ENCODE measurements at regions not wholly inside any gene's neighbourhood (a gene's known extent, or its start where the extent isn't known, plus 50 kb on each side); places are given as distances from the start of the nearest gene placed in this dataset.
A peak's percentile ranks its signal among the peaks of the same experiment; 100 is the strongest.

DNA sequence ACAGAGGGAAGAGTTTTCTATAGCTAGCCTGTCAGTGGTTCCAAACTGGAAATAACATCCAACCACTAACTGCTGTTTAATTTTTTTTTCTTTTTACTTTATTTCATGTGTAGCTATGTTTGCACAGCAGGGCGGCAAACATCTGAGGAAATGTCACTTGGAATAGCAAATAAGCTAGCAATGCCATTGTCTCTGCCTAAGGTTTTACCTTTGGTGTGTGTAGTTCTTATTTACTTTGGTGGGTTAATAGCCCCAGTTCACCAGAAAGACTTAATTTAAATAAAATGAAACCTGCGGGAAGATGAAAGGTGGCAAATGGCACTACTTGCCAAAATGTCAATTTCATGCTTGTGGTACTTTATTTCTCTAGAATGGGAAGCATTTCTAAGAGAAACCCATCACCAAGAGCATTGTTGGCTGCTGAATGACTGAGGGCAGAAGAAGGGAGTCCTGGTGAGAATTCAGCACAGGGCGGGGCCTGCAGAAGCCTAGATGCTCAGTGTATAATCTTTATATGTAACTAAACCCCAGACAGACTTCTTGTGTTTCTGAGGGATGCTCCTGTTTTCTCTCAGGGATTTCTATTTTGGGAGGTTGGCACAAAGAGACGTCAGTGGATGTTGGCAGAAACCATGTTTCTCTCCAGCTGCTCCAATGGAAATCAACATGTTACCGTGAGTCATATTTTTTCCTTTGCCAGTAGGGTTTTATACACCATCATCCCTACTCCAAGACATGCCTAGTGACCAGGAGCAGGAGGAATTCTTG, 300.4 kb upstream of the NT5C1B start:
- DNase-seq (ENCODE audit: low read depth), result peak; percentile 19

DNA sequence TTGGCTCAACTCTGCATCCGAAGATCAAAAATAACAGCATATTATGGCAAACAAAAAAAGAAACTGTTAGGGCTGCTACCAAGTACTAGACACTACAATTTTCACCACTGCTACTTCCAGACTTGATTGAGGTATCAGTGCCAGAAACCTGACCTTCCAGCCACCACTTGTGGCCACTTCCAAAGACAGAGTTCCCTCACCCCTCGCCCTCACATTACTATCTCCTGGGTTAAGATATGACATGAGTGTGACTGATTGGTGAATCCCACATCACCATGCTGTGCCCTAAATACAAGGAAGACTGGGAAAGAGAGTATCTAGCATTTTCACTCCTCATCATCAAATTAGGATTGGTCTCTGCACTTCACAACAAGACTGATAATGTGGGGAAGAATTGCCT, 296.1 kb upstream of the NT5C1B start:
- no peak for DNase-seq (ENCODE audit: low read depth)

DNA sequence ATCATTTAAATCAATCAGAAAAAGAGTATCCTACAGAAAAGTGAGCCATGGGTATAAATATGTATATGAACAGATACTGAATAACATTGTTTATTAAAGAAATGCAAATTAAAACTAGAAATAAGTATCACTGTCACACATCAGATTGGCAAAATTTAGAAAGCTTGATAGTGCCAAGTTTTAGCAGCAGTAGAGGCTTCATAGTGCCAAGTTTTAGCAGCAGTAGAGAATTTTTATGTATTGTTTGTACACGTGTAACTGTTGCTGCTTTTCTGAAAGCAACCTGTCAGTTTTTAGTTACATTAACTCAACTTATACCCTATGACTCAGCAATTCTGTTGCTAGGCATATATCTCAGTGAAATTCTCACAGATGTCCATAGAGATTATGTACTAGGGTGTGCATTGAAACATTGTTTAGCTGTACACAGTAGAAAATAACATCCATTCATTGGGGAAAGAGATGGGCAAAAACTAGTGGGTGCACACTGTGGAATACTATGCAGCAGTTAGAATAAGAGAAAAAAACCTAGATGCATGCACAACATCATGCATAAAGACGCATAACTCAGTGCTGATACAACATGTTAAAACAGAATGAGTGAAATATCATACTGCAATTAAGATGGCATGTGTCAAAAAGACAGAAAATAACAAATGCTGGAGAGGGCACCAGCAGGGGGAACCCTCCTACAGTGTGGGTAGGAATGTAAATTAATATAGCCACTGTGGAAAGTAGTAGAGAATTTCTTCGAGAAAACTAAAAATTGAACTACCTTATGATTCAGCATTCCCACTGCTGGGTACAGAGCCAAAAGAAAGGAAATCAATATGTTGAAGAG, 294.5 kb upstream of the NT5C1B start:
- peak; percentile 57 for DNase-seq (ENCODE audit: low read depth)

DNA sequence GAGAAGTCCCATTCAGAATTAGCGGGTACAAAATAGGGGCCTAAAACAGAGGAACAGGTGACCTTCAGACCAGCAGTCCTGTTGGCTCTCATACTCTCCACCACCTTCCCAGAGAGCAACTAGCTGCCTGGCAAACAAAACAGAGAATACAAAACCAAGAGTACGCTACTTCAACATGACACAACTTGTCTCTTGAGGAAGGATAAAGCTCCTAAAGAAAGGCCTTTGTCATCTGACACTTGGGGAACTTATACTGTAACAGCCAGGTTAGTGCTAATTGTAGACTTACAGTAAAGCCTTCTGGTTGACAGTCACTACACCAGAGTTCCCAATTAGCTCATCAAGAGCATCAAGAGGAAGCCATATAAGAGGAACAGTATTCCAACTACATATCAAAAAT, 282.1 kb upstream of the NT5C1B start:
- no peak for DNase-seq (ENCODE audit: low read depth)

DNA sequence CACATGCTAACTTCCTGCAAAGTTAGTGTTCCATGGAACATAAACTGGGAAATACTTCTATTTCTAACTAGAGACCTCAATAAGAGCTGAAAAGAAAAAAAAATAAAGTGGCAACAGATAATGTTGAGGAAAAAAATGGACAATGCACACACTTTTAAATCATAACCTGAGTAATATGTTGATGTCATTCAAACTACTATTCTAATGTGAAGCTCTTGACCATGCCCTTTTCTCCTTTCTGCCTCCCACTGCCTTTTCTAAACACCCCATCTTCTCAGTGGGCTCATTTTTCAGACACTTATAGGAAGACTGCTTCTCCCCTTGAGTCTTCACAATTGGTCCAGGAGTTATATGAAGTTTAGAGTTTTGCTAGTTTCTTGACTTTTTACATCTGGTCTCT, 280.9 kb upstream of the NT5C1B start:
- no peak for DNase-seq (ENCODE audit: low read depth)

DNA sequence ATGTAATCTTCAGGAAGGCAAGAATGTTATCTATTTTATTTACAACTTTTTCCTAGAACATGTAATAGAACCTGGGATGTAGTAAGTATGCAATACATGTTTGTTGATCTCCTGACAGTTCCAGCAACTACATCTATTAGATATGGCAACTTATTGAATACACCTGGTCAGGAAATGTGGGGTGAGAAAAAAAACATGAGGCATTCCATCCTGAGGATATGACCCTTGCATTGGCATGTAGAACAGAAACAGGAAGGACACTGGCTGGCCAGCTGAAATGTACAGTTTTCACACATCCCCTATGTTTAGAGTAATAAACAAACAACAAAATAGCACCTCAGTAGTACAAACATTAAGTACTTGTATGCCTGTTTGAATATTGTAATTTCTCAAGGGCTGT, 272.6 kb upstream of the NT5C1B start:
- DNase-seq (ENCODE audit: low read depth), result no peak

DNA sequence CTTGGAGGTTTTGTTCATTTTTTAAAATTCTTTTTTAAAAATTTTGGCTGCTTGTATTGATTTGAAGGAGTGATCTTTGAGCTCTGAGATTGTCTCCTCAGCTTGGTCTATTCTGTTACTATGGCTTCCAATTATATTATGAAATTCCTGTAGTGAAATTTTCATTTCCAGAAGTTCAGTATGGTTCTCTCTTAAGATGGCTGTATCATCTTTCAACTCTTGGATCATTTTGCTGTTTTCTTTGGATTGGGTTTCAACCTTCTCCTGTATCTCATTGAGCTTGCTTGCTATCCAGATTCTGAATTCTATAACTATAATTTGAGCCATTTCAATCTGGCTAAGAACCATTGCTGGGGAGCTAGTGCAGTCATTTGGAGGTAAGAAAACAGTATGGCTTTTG, 270.8 kb upstream of the NT5C1B start:
- DNase-seq (ENCODE audit: low read depth), result no peak

DNA sequence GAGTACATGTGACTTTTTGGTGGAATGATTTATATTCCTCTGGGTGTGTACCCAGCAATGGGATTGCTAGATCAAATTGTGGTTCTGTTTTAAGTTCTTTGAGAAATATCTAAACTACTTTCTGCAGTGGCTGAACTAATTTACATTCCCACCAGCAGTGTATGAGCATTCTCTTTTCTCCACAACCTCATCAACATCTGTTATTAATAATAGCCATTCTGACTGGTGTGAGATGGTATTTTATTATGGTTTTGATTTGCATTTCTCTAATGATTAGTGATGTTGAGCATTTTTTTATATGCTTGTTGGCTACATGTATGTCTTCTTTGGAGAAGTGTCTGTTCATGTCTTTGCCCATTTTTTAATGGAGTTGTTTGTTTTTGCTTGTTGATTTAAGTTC, 267.4 kb upstream of the NT5C1B start:
- DNase-seq (ENCODE audit: low read depth), result peak; percentile 81

DNA sequence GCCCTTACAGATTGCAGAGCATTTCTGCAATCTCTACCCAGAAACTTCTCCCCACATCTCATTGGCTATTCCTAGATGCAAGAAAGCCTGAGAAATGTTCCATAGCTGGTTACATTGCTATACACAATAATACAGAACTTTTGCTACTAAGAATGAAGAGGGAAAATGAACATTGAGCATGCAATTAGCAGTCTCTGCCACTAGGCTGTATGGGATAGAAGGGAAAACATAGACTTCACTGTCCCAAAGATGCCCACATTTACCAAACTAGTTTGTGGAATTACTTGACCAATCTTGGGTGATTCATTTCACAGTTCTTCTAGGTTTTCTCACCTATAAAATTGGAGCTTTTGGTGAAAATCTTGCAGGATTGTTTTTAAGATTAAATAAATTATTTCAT, 265.7 kb upstream of the NT5C1B start:
- peak; percentile 24 for DNase-seq (ENCODE audit: low read depth)

DNA sequence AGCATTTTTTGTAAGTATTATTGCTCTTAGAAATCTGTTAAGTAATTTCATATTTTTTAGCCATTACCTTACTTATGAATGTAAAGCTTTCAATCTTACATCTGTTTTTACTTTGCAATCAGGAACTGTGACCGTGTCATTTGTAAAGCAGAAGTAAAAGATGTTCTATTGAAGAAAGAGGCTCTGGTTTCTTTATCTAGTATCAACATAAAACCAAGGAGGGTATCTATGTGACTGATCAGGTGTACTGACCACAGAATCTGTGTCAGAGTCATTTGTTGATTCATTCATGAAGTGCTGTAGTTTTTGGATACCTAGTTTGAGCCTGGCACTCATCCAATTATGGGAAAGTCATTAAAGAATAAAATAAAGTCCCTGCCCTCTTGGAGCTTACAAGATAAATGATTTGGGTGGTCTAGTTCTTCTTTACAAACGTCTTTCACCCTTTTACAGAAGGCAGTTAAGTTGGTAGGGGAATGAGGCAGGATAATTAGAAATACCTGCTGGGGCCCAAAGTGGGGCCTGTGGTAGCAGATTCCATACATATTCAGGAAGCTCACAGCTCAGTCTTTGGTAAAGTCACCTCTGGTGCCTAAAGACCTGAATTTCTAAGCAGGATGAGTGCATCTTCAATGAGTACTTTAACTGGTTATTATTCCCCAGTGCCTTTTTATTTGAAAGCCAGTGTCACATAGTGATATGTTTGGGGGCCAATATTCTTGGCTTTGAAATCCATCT, 260.6 kb upstream of the NT5C1B start:
- DNase-seq (ENCODE audit: low read depth), result no peak

DNA sequence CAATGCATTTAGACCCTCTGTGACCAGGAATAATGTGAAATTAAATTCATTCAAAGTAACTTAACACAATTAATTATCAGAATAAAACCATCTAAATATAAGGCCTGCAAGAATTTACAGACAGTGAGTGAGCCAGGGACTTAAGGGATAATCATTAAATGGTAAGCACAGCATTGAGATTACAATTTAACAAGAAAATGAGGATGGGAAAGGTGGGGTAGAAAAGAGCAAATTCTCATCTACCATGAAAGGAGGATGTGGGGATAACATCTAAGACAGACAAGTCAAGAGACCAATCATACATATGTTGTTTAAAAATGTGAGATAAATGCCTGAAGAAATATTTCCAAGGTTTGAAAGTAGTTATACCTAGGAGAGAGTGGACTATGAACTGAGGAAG, 259.3 kb upstream of the NT5C1B start:
- DNase-seq (ENCODE audit: low read depth), result no peak

DNA sequence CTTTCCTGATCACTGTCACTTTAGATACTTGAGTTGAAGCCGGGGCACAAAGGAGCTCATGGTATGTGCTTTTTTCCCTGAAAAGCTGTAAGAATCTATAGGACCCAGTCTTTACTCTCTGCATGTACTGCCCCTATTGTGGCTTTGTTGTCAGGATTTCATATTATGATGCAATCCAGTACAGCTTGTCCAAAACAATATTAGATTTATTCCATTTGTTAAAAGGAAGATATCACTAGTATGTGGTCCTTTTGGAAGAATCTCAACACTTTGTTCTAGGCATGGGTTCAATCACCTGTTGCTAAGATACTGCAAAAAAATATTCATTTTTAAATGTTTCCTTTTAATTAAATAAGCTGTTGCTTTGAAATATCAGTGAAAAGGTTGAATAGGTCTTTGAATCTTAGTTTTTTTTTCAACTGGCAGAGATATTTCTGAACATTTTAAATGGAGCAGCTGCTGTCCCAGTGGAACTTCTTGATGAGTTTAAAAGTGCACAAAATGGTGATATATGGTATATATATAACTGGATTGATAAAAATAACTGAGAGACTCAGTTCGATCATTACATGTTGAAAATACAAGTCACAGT, 256.6 kb upstream of the NT5C1B start:
- no peak for DNase-seq (ENCODE audit: low read depth)

DNA sequence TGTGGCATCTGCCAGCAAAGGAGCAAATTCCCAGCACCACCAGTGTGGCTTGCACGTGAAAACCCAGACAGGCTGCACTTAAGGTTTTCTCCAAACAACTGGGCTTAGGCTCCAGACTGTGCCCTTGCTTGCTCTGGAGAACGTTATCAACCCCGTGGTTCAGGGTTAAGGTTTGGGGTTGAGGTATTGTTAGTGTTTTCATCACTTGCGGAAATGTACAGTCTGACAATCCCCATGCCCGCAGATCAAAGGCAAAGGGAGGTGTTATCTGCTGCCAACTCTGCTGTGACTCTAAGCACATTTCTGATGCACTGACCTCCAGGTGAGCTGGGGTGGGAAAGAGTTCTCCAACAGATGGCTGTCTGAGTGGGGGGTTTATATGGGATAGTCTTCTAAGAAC, 253.5 kb upstream of the NT5C1B start:
- no peak for DNase-seq (ENCODE audit: low read depth)

DNA sequence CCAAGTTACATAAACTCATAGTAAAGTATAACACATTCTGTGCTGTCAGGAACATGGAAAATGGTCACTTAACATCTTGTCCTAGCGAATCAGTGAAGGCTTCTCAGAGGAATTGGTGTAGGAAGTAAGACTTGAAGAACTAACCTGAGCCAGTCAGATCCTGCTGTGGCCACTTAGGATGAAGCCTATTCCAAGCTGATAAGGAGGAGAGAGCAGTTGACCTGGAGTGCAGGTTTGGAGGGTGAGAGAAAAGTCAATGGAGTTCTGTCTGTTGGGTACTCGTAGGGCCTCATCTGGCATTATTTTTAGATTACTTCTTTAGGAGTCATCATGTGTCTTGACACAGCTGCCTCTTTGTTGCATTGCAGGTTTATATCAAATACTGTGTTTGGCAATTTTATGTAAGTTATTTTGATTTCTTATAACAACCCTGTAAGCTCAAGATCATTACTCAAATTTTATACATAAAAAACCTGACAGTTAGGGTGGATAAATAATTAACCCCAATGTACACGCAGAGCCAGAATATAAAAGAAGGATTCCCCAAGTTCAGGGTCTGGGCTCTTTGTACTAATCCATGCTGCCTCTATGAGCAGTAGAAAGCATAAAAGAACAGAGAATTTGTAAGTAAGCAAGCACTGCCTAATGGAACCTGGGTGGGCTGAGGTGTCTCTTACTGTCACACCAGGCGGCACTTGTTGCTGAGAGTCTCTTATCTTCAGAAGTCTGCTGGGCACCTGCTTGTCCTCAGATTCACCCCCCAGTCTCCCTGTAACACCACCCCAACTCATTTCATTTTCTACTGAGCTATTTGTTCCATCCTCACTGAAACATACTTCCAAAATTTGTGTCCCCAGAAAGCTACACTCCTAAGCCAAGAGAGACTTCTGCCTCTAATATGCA, 252.1 kb upstream of the NT5C1B start:
- no peak for DNase-seq (ENCODE audit: low read depth)

DNA sequence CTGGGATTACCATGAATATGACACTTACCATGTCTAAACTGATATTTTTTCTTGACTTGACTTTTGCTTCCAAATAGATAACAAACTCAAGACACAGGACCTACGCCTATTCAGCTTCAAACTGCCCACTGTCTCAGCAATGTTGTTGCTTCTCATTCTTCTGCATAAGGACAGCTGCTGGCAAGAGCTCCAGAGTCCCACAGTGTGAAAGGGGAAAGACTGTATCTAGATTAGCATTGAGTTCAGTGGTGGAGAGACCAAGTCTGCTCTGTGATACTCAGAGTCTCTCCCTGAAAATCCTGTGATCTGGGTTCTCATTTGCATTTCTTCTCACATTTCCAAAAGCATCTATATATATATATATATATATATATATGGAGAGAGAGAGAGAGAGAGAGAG, 247.9 kb upstream of the NT5C1B start:
- DNase-seq (ENCODE audit: low read depth), result no peak

DNA sequence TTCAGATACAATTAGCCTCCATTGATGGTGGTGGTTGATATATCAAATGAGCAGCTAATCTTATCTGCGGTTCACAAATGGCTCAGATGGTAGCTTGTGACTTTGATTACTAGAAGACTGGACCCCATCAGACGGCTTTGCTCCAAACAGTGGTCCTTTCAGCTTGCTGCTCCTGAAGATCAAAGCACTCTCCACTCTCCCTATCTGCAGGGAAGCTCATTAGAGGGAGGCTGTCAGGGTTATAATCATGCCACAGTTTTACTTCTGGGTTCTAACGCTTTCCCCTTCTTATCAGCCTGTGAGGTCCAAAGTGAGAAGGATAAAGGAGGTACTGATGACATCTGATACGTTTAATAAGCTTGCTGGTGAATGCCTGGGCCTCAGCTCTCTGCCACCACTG, 247.1 kb upstream of the NT5C1B start:
- DNase-seq (ENCODE audit: low read depth), result no peak

DNA sequence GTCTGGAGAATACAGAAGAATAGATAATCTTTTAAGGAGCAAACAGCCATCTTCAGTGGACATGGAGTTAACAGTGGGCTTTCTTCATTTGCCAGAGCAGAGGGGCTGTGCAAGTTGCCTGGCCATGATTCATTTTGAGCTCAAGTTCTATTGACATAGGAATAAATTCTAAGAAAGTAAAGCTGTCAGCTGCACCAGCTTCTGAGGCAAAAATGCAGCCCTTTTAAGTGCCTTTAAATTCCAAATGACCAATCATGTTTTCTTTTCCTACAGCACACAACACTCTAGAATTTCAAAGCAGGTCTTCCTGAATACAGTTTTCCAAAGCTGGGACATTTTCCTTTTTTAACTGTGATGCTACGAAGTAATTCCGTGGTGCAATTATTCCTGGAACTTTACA, 246.4 kb upstream of the NT5C1B start:
- peak; percentile 18 for DNase-seq (ENCODE audit: low read depth)

DNA sequence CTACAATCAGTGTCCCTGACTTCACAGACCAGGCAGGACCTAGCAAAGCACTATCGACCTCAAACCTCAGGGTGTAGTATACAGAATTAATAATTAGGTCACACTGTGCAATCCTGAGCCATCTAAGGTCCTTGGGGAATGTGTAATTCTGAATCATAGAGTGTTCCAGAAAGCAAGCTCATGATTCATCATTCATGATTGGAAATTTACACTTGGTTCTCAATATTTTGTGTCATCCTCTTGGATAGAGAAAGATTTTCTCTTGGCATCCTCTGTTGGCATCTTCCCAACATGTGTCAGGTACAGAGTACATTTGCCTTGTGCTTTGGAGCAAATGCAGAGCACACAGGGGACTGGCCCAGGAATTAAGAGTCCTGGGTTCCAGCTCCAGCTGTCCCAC, 245.0 kb upstream of the NT5C1B start:
- peak; percentile 72 for DNase-seq (ENCODE audit: low read depth)

DNA sequence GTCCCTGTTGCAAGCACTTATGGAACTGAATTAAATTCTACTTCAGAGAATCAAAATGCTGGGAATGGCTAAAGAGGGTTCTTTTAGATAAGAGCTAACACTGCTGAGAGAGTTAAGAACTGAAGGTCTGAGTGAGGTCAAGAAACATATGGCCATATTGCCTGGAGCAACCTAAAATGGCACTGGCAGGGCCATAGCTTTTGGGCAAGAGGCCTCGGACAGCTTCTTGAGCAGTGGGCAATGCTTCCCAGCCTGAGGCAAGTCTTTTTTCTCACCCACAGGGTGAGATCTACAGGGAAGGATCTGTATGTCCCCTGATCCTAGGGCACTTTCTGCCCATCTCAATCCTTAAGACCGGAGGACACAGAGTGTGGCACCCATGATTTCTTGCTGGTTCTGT, 244.6 kb upstream of the NT5C1B start:
- no peak for DNase-seq (ENCODE audit: low read depth)

DNA sequence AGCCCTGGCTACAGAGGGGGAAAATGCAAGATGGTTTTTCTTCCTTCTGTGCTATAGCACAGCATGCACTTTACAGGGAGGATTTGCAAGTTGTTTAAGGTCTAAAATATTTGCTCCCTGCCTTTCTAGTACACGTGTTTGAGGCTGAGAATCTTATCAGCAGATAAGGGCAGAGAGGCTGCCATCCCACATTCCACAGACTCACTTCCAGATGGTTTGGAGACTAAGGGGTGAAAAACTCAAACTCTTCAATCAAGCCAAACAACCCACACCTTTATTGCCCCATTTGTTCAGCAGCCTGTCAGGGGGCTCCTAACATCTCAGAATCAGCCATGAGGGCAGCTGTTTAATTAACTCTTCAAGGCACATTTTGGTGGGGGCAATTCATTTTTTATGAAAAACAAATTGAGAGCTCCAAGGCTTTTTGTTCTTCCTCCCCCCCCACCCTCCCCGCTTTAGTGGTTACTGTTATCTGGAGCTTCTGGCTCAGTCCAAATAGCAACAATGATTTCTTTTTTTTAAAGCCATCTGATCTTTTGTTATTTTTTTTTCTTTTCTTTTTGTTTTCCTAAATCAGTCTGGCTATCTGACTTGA, 242.6 kb upstream of the NT5C1B start:
- peak; percentile 7 for DNase-seq (ENCODE audit: low read depth)

DNA sequence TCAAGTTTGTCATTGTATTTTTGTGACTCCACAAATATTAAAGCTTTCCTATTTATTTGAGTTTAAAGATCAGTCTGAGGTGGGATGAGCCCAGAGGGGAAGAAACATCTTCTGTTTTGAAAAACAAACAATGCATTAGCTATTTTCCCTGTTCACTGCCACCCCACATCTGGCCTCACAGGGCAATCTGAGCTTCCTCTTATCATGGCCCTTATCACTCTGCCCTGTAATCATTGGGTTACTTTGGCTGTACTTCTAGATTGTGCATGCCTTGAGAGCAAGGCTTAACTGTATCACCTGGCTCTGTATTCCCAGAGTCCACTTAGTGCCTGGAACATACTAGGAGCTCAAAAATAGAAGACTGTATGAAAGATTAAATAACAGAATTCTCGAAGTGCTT, 241.6 kb upstream of the NT5C1B start:
- DNase-seq (ENCODE audit: low read depth), result no peak

Data from EH (cell line).